B cell (primary cell): ENCODE measurements at regions not wholly inside any gene's neighbourhood (a gene's known extent, or its start where the extent isn't known, plus 50 kb on each side); places are given as distances from the start of the nearest gene placed in this dataset.

Experiments used
- ATAC-seq: fragments of 200-7000 bp; cut with Tn5 transposase; one replicate; pipeline ENCODE4 v1.10.0; 2021; ENCODE audit warnings: low read depth, mild to moderate bottlenecking, moderate number of reproducible peaks, moderate library complexity
- CTCF ChIA-PET: fragments of 350-600 bp; sonication (Branson Sonifier 250); formaldehyde crosslinking; loops from one replicate; lab custom pipeline; 2021; ENCODE audit warnings: antibody characterized with exemption, inconsistent platforms; lab: Charles Lee
- POLR2A ChIA-PET: fragments of 350-600 bp; sonication (Branson Sonifier 250); formaldehyde crosslinking; loops from one replicate; lab custom pipeline; 2021; ENCODE audit warnings: antibody characterized with exemption; lab: Charles Lee
- DNase-seq: peaks from one replicate; pipeline ENCODE4 v3.0.0; 2013
- H2AFZ ChIP-seq: 2 replicates; pipeline ENCODE4 v1.6.1; 2012; ENCODE audit warnings: mild to moderate bottlenecking, low read depth, low read length; ENCODE audit not compliant: insufficient read depth, poor library complexity, severe bottlenecking
- H3K27ac ChIP-seq, 2 donors: 1 replicate in 1 of 2; 2 replicates in 1 of 2; pipeline ENCODE4 v1.5.1; 2012 to 2013; ENCODE audit warnings: low read length in 2 of 2, mild to moderate bottlenecking in 2 of 2, moderate library complexity in 1 of 2
- H3K27me3 ChIP-seq, 4 experiments: fragments of 200-600 bp in 1 of 4; sonication (generic) in 1 of 4; replicated peaks in 1 of 4; 1 replicate in 2 of 4; 2 replicates in 2 of 4; pipeline versions ENCODE4 v1.6.1 to v1.7.0; 2013 to 2016; ENCODE audit warnings: low read length in 3 of 4, mild to moderate bottlenecking in 2 of 4, mixed read lengths in 1 of 4, moderate library complexity in 1 of 4; ENCODE audit not compliant: insufficient read depth in 4 of 4, control insufficient read depth in 3 of 4; ENCODE audit errors: control extremely low read depth in 1 of 4
- H3K36me3 ChIP-seq, 2 experiments: replicated peaks in 1 of 2; 1 replicate in 1 of 2; 2 replicates in 1 of 2; pipeline versions ENCODE4 v1.6.1 to v1.7.1; 2013; ENCODE audit warnings: low read length in 1 of 2; ENCODE audit not compliant: insufficient read depth in 2 of 2, control insufficient read depth in 1 of 2; ENCODE audit errors: control extremely low read depth in 1 of 2, extremely low read depth in 1 of 2
- H3K4me1 ChIP-seq, 2 donors: fragments of 200-600 bp in 1 of 2; sonication (generic) in 1 of 2; 1 replicate in 1 of 2; 2 replicates in 1 of 2; pipeline versions ENCODE4 v1.5.1 to v1.6.1; 2013 to 2017; ENCODE audit warnings: low read length in 2 of 2; ENCODE audit not compliant: control insufficient read depth in 2 of 2, insufficient read depth in 2 of 2
- H3K4me2 ChIP-seq: replicated peaks from 2 replicates; pipeline ENCODE3; 2012; ENCODE audit warnings: mild to moderate bottlenecking, low read depth, low read length; ENCODE audit not compliant: poor library complexity, severe bottlenecking
- H3K4me3 ChIP-seq, 5 experiments: fragments of 200-600 bp in 1 of 5; sonication (generic) in 1 of 5; 1 replicate in 3 of 5; 2 replicates in 2 of 5; pipeline versions ENCODE4 v1.5.1 to v1.7.0; 2011 to 2016; ENCODE audit warnings: low read length in 4 of 5, mild to moderate bottlenecking in 4 of 5, low read depth in 2 of 5, control low read depth in 1 of 5, moderate library complexity in 1 of 5; ENCODE audit not compliant: insufficient read depth in 1 of 5; ENCODE audit errors: control extremely low read depth in 1 of 5, extremely low read depth in 1 of 5
- H3K79me2 ChIP-seq: fragments of 200-600 bp; sonication (generic); one replicate; pipeline ENCODE4 v1.6.0; 2016; ENCODE audit warnings: low read length; ENCODE audit not compliant: control insufficient read depth, insufficient read depth
- H3K9ac ChIP-seq: fragments of 200-600 bp; sonication (generic); 2 replicates; pipeline ENCODE4 v1.6.1; 2017; ENCODE audit warnings: mild to moderate bottlenecking, low read length, moderate library complexity
- H3K9me3 ChIP-seq, 3 donors: one replicate each; pipeline versions ENCODE4 v1.6.1 to v1.7.1; 2013; ENCODE audit warnings: low read length in 2 of 3; ENCODE audit not compliant: control insufficient read depth in 2 of 3, insufficient read depth in 1 of 3; ENCODE audit errors: control extremely low read depth in 1 of 3
- H4K20me1 ChIP-seq: 2 replicates; pipeline ENCODE4 v1.6.0; 2012; ENCODE audit warnings: mild to moderate bottlenecking, low read length; ENCODE audit not compliant: insufficient read depth, control insufficient read depth, poor library complexity, severe bottlenecking
- H3K27ac Mint-ChIP-seq: one replicate; pipeline ENCODE4 v1.8.0; 2021; ENCODE audit warnings: mixed read lengths
- H3K27me3 Mint-ChIP-seq: one replicate; pipeline ENCODE4 v1.8.0; 2021; ENCODE audit warnings: mixed read lengths
- H3K4me1 Mint-ChIP-seq: one replicate; pipeline ENCODE4 v1.8.0; 2021; ENCODE audit warnings: mixed read lengths
- H3K4me3 Mint-ChIP-seq: one replicate; pipeline ENCODE4 v1.8.0; 2021; ENCODE audit warnings: mixed read lengths
- H3K9me3 Mint-ChIP-seq: one replicate; pipeline ENCODE4 v1.8.0; 2022; ENCODE audit warnings: mixed read lengths; ENCODE audit not compliant: insufficient read depth
- CTCF ChIP-seq: fragments of 200-600 bp; IDR thresholded peaks from one replicate; pipeline ENCODE4 v1.8.0; 2022; ENCODE audit warnings: antibody characterized with exemption, mild to moderate bottlenecking
- EZH2 ChIP-seq: IDR thresholded peaks from 2 replicates; pipeline ENCODE4 v1.6.1; 2012; ENCODE audit warnings: borderline replicate concordance, low read depth, mild to moderate bottlenecking, moderate library complexity, low read length; ENCODE audit not compliant: insufficient read depth, poor library complexity, severe bottlenecking
- WGBS: methylation state at CpG from one replicate; pipeline ENCODE4 v1.1.5; 2013; ENCODE audit warnings: missing lambda C conversion rate; ENCODE audit not compliant: insufficient coverage; 5-methylcytosine and 5-hydroxymethylcytosine counted together
- intact Hi-C: fragments of 100-400 bp; cut with micrococcal nuclease; formaldehyde crosslinking; loops from one replicate; pipeline ENCODE4 v1.10.0; 2022

- Histone ChIP-seq H3K4me3 (no peak overlapping the region), H3K9ac (no peak overlapping the region), H4K20me1 (no peaks in the 10 kb centered on the region), H3K4me1 (no peaks in the 10 kb centered on the region), H3K27me3 (no peaks in the 10 kb centered on the region), H3K36me3 (no peaks in the 10 kb centered on the region), H3K4me2 (no peak overlapping the region), H3K9me3 (no peaks in the 10 kb centered on the region), H3K79me2 (no peaks in the 10 kb centered on the region), H3K27ac (no peak overlapping the region), H2AFZ (no peak overlapping the region)
- DNase-seq (no peak), ATAC-seq (no peak)
- POLR2A ChIA-PET = no interaction called here
- Mint-ChIP-seq H3K9me3 (no peaks in the 10 kb centered on the region), H3K27ac (no peak overlapping the region), H3K4me1 (no peaks in the 10 kb centered on the region), H3K4me3 (no peak overlapping the region), H3K27me3 (no peaks in the 10 kb centered on the region)
- TF ChIP-seq EZH2 (no peak), CTCF (no peak)
- no CpG with 5 or more reads among the region's 3 CpGs for WGBS
- CTCF ChIA-PET = no interaction called here
- intact Hi-C loops = no loop called here
These were observed 94.2 kb downstream of the SLC24A2 start for GRCh38 chr9:19694601-19695000.

- ChIA-PET POLR2A (no interaction called here), CTCF (no interaction called here)
- Histone ChIP-seq H3K36me3 (no peaks in the 10 kb centered on the region), H2AFZ (no peak overlapping the region), H3K9me3 (no peaks in the 10 kb centered on the region), H3K9ac (no peak overlapping the region), H3K4me3 (no peak overlapping the region), H3K79me2 (no peaks in the 10 kb centered on the region), H4K20me1 (no peaks in the 10 kb centered on the region), H3K4me1 (no peaks in the 10 kb centered on the region), H3K27me3 (no peaks in the 10 kb centered on the region), H3K4me2 (no peak overlapping the region), H3K27ac (no peak overlapping the region)
- WGBS = 100% methylated on average over 1 of the region's 5 CpGs
- intact Hi-C loops = no loop called here
- Mint-ChIP-seq H3K4me1 (no peaks in the 10 kb centered on the region), H3K9me3 (peaks cover 3% of the 10 kb centered on the region), H3K4me3 (no peak overlapping the region), H3K27ac (no peak overlapping the region), H3K27me3 (no peaks in the 10 kb centered on the region)
- no peak for TF ChIP-seq CTCF
- no peak for TF ChIP-seq EZH2
- no peak for ATAC-seq
- no peak for DNase-seq
These were observed 98.7 kb downstream of the SLC24A2 start for GRCh38 chr9:19690128-19690527.
